IMR-90 (cell line): ENCODE measurements at regions not wholly inside any gene's neighbourhood (a gene's known extent, or its start where the extent isn't known, plus 50 kb on each side); places are given as distances from the start of the nearest gene placed in this dataset.

Experiments used
- ATAC-seq: fragments of 200-7000 bp; cut with Tn5 transposase; 2 replicates; pipeline ENCODE4 v1.9.1; 2020; ENCODE audit warnings: low read depth, mild to moderate bottlenecking, moderate library complexity
- BruUV-seq: library from RNA; stranded (reverse); fragments of 400-500 nt; replicated peaks from 2 replicates; lab custom pipeline; 2021; lab: Mats Ljungman, UMichigan
- CTCF ChIA-PET: fragments of 300-600 bp; formaldehyde crosslinking; extraction: SDS; loops from one replicate; lab custom pipeline; 2021; ENCODE audit warnings: antibody characterized with exemption; lab: Yijun Ruan, JAX
- POLR2A ChIA-PET: fragments of 300-600 bp; sonication (Branson Sonifier 250); formaldehyde crosslinking; loops from one replicate; lab custom pipeline; 2022; ENCODE audit warnings: antibody characterized with exemption; ENCODE audit not compliant: unreplicated experiment; lab: Charles Lee
- DNase-seq: peaks from one replicate; pipeline ENCODE4 v3.0.0; 2013
- H2AFZ ChIP-seq: replicated peaks from 2 replicates; pipeline ENCODE3; 2013; ENCODE audit warnings: low read length, mild to moderate bottlenecking; ENCODE audit not compliant: poor library complexity
- H2AK5ac ChIP-seq: 2 replicates; pipeline ENCODE4 v1.6.1; 2013; ENCODE audit warnings: low read depth, low read length, inconsistent platforms
- H2AK9ac ChIP-seq: replicated peaks from 2 replicates; pipeline ENCODE3; 2013; ENCODE audit warnings: mild to moderate bottlenecking, low read depth, low read length, moderate library complexity; ENCODE audit not compliant: poor library complexity
- H2BK120ac ChIP-seq: 2 replicates; pipeline ENCODE4 v1.6.1; 2013; ENCODE audit warnings: low read depth, low read length, inconsistent platforms
- H2BK15ac ChIP-seq: 3 replicates; pipeline ENCODE4 v1.6.1; 2013; ENCODE audit warnings: low read depth, low read length, inconsistent platforms
- H2BK20ac ChIP-seq: 2 replicates; pipeline ENCODE4 v1.6.1; 2013; ENCODE audit warnings: low read depth, mild to moderate bottlenecking, inconsistent platforms, low read length, moderate library complexity
- H2BK5ac ChIP-seq: 2 replicates; pipeline ENCODE4 v1.6.1; 2013; ENCODE audit warnings: mild to moderate bottlenecking, low read depth, low read length, inconsistent platforms; ENCODE audit not compliant: poor library complexity, severe bottlenecking
- H3K14ac ChIP-seq: replicated peaks from 2 replicates; pipeline ENCODE4 v1.6.1; 2013; ENCODE audit warnings: low read depth, low read length, inconsistent platforms
- H3K18ac ChIP-seq: 2 replicates; pipeline ENCODE4 v1.6.1; 2013; ENCODE audit warnings: low read depth, low read length, control low read depth
- H3K23ac ChIP-seq: 2 replicates; pipeline ENCODE4 v1.6.1; 2013; ENCODE audit warnings: low read depth, low read length, inconsistent platforms
- H3K27ac ChIP-seq: 2 replicates; pipeline ENCODE4 v1.5.1; 2013; ENCODE audit warnings: mild to moderate bottlenecking, control low read depth, low read length; ENCODE audit not compliant: insufficient read depth
- H3K27me3 ChIP-seq: 2 replicates; pipeline ENCODE4 v1.6.1; 2013; ENCODE audit warnings: low read length; ENCODE audit not compliant: control insufficient read depth, insufficient read depth
- H3K36me3 ChIP-seq: 2 replicates; pipeline ENCODE4 v1.6.1; 2013; ENCODE audit warnings: low read length, mixed read lengths; ENCODE audit not compliant: control insufficient read depth, insufficient read depth
- H3K4ac ChIP-seq: 2 replicates; pipeline ENCODE4 v1.6.1; 2013; ENCODE audit warnings: low read depth, low read length, inconsistent platforms
- H3K4me1 ChIP-seq: 2 replicates; pipeline ENCODE4 v1.6.1; 2013; ENCODE audit warnings: low read length, mixed read lengths; ENCODE audit not compliant: control insufficient read depth, insufficient read depth
- H3K4me2 ChIP-seq: 2 replicates; pipeline ENCODE4 v1.6.1; 2013; ENCODE audit warnings: low read depth, mild to moderate bottlenecking, control low read depth, low read length, moderate library complexity
- H3K4me3 ChIP-seq: 2 replicates; pipeline ENCODE4 v1.5.1; 2013; ENCODE audit warnings: low read depth, mild to moderate bottlenecking, control low read depth, low read length, moderate library complexity; ENCODE audit not compliant: insufficient read depth
- H3K56ac ChIP-seq: 2 replicates; pipeline ENCODE4 v1.6.1; 2013; ENCODE audit warnings: low read length, inconsistent platforms; ENCODE audit not compliant: insufficient read depth; ENCODE audit errors: extremely low read depth
- H3K79me1 ChIP-seq, 2 experiments: 2 replicates each; pipeline ENCODE4 v1.6.1; 2013; ENCODE audit warnings: low read length in 2 of 2, inconsistent platforms in 1 of 2, low read depth in 1 of 2
- H3K9ac ChIP-seq: 2 replicates; pipeline ENCODE4 v1.6.1; 2013; ENCODE audit warnings: low read depth, low read length, control low read depth
- H3K9me1 ChIP-seq: 2 replicates; pipeline ENCODE4 v1.6.1; 2013; ENCODE audit warnings: low read length, inconsistent platforms; ENCODE audit not compliant: insufficient read depth
- H3K9me3 ChIP-seq: 2 replicates; pipeline ENCODE4 v1.6.1; 2013; ENCODE audit warnings: low read length; ENCODE audit not compliant: control insufficient read depth, insufficient read depth
- H4K20me1 ChIP-seq: 2 replicates; pipeline ENCODE4 v1.6.1; 2013; ENCODE audit warnings: low read length, inconsistent platforms; ENCODE audit not compliant: insufficient read depth
- H4K5ac ChIP-seq: 2 replicates; pipeline ENCODE4 v1.6.1; 2013; ENCODE audit warnings: mild to moderate bottlenecking, low read depth, low read length, control low read depth
- H4K8ac ChIP-seq, 2 experiments: 2 replicates each; pipeline ENCODE4 v1.6.1; 2013; ENCODE audit warnings: low read depth in 2 of 2, low read length in 2 of 2, control low read depth in 1 of 2, inconsistent platforms in 1 of 2
- H4K91ac ChIP-seq: 2 replicates; pipeline ENCODE4 v1.6.1; 2013; ENCODE audit warnings: low read depth, low read length, inconsistent platforms; ENCODE audit not compliant: insufficient read depth
- CHD1 ChIP-seq: IDR thresholded peaks from 2 replicates; pipeline ENCODE4 v1.6.1; 2012; ENCODE audit warnings: low read depth, low read length, improper control_type of control experiment
- FOS ChIP-seq: fragments of 150-350 bp; IDR thresholded peaks from 2 replicates; pipeline ENCODE4 v1.6.1; 2016; ENCODE audit warnings: low read depth, low read length
- MXI1 ChIP-seq: IDR thresholded peaks from 2 replicates; pipeline ENCODE4 v1.6.1; 2012; ENCODE audit warnings: low read depth, mild to moderate bottlenecking, low read length, moderate library complexity, borderline replicate concordance
- NFE2L2 ChIP-seq: fragments of 150-350 bp; IDR thresholded peaks from 2 replicates; pipeline ENCODE4 v1.6.1; 2016; ENCODE audit warnings: low read depth, mild to moderate bottlenecking, low read length
- WGBS, 2 experiments: methylation state at CpG; one replicate each; pipeline versions ENCODE4 v1.1.5 to v1.1.7; 2013; ENCODE audit warnings: missing lambda C conversion rate in 2 of 2; ENCODE audit not compliant: insufficient read length in 1 of 2; ENCODE audit errors: extremely low coverage in 2 of 2; 5-methylcytosine and 5-hydroxymethylcytosine counted together
- dilution Hi-C: fragments of 300-500 bp; cut with HindIII; formaldehyde crosslinking; loops from one replicate; pipeline ENCODE4 v1.14.3; 2018; ENCODE audit warnings: low sequenced_read_pairs; ENCODE audit not compliant: unreplicated experiment
- in situ Hi-C: fragments of 300-500 bp; cut with MboI; formaldehyde crosslinking; loops from 3 replicates; pipeline ENCODE4 v1.14.3; 2019; ENCODE audit warnings: low sequenced_read_pairs, inconsistent platforms, mixed read lengths
- intact Hi-C: fragments of 100-400 bp; cut with micrococcal nuclease; formaldehyde crosslinking; loops from 2 replicates; pipeline ENCODE4 v1.10.0; 2022

DNA sequence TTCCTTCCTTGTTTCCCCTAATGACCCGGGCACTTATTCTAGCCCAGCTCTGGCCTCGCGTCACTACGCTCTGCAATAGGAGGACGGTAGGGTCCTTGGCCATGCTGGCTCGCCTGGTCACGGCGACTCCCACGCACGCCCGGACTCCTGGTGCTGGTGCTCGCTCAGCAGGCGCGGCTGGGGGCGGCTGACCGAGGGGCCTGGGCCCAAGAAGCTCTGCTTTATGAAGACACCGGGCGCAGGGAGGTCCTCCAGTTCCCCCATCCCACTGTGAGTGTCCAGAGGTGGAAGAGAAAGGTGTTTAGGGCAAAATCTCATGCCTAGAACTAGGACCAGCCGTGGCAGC, 54.2 kb upstream of the ZNF32 start:
- no peak for DNase-seq
- no peak overlapping the region for H4K8ac ChIP-seq
- no peak overlapping the region for H3K56ac ChIP-seq
- no peak overlapping the region for H3K27ac ChIP-seq
- WGBS, 2 experiments: 86% methylated on average over 1 of the region's 19 CpGs; no CpG with 5 or more reads in 1 of the 2 experiments
- H3K79me1 ChIP-seq: no peaks in the 10 kb centered on the region
- peaks cover 3% of the 10 kb centered on the region; the same call in 1 of the 2 replicates for H3K4me1 ChIP-seq
- ChIA-PET POLR2A (no interaction called here), CTCF (no interaction called here)
- no peak overlapping the region for H3K4me2 ChIP-seq
- H3K18ac ChIP-seq: no peak overlapping the region
- BruUV-seq: no TSS peak
- in situ Hi-C loops: no loop called here
- no peak overlapping the region for H4K91ac ChIP-seq
- no peak overlapping the region for H2BK5ac ChIP-seq
- H3K4ac ChIP-seq: no peak overlapping the region
- H3K36me3 ChIP-seq: no peaks in the 10 kb centered on the region
- no peaks in the 10 kb centered on the region for H4K20me1 ChIP-seq
- no peak overlapping the region for H3K23ac ChIP-seq
- no peaks in the 10 kb centered on the region; the same call in 1 of the 2 replicates for H3K27me3 ChIP-seq
- no peak overlapping the region for H2BK120ac ChIP-seq
- dilution Hi-C loops: no loop called here
- no peak overlapping the region for H4K5ac ChIP-seq
- no peak for ATAC-seq
- no peak overlapping the region for H2AK9ac ChIP-seq
- H3K9me3 ChIP-seq: no peaks in the 10 kb centered on the region
- H3K4me3 ChIP-seq: no peak overlapping the region
- TF ChIP-seq FOS (no peak), MXI1 (no peak), CHD1 (no peak), NFE2L2 (no peak)
- no peak overlapping the region for H2BK20ac ChIP-seq
- 0 out of 2 replicates have a peak, but pooled peaks cover 2% of the 10 kb centered on the region for H3K9me1 ChIP-seq
- H2AFZ ChIP-seq: peak overlapping the region; percentile 14
- no peak overlapping the region for H3K14ac ChIP-seq
- intact Hi-C loops: no loop called here
- no peak overlapping the region for H3K9ac ChIP-seq
- no peak overlapping the region for H2AK5ac ChIP-seq
- no peak overlapping the region for H2BK15ac ChIP-seq
